GM18858 (cell line): ENCODE measurements at regions not wholly inside any gene's neighbourhood (a gene's known extent, or its start where the extent isn't known, plus 50 kb on each side); places are given as distances from the start of the nearest gene placed in this dataset.

Experiments
- ATAC-seq: cut with Tn5 transposase; IDR thresholded peaks from one replicate; pipeline ENCODE4 v1.9.1; 2021; ENCODE audit not compliant: unreplicated experiment

GRCh38 chr14:54343272-54344121 is 53.3 kb upstream of the CDKN3 start:
- ATAC-seq: no peak

- no peak for ATAC-seq
Measured at GRCh38 chr14:54344445-54344844, 52.4 kb upstream of the CDKN3 start.

GRCh38 chr14:54346257-54346656 is 50.5 kb upstream of the CDKN3 start:
- ATAC-seq: no peak
